ENCODE measurements at regions not wholly inside any gene's neighbourhood (a gene's known extent, or its start where the extent isn't known, plus 50 kb on each side); places are given as distances from the start of the nearest gene placed in this dataset.

DNA sequence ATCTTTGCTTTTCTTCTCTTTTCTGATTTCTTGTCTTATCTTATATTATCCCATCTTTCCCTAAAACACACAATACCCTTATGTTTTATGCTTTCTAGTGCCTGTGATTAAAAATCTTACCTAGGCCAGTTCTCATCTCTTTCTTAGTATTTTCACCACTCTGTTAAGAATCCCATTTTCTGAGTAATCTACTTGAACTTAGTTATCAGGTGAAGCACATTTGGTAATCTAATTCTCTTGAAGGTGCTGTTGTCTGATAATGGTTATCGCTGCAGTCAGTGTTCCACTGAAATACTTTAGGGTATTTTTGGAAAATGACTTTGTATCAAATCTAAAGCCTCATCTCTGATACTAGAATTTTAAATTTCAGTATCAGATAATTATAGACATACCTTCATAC is 192.5 kb upstream of the MAN1A1 start:
- Mint-ChIP-seq H3K9me3 (no peaks in the 10 kb centered on the region), H3K27ac (no peak overlapping the region), H3K4me1 (ENCODE audit: low read depth) (no peaks in the 10 kb centered on the region), H3K27me3 (peaks cover 2% of the 10 kb centered on the region), H3K36me3 (ENCODE audit: low read depth) (no peaks in the 10 kb centered on the region), H3K4me3 (no peak overlapping the region)
- no peak for DNase-seq

DNA sequence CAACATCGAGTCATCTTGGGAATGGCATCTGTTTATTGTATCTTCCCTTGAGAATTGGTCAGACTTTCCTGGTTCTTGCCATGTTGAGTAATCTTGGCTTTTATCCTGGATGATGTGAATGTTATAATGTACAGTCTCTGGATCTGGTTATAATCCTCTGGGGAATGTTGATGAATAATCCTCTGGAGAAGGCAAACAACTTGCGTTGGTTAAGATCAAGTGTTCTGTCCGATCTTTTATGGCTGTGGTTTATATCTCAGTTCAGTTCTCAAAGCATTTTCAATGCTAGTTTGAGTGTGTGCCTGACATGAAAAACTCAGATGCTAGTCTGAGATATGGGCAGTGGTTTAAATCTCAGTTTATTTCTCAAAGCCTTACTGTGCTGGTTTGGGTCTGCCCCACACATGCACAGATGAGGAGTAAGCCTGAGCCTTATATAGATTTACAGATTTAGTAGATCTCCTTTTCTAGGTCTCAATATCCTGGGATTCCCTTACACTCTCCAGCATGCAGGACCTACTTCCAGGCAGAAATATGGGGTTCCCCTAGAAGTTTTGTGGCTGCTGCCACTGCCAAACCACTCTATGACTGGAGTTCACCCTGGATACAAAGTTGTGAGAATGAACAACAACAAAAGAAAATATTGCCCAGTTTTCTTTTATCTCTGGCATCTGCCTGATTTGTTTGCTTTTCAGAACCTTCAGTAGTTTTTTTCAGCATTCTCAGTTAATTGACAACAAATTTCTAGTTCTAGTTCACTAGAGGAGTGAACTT is 191.8 kb upstream of the MAN1A1 start:
- Mint-ChIP-seq H3K9me3 (no peaks in the 10 kb centered on the region), H3K36me3 (ENCODE audit: low read depth) (no peaks in the 10 kb centered on the region), H3K27me3 (peaks cover 2% of the 10 kb centered on the region), H3K4me3 (no peak overlapping the region), H3K27ac (no peak overlapping the region), H3K4me1 (ENCODE audit: low read depth) (no peaks in the 10 kb centered on the region)
- no peak for DNase-seq

DNA sequence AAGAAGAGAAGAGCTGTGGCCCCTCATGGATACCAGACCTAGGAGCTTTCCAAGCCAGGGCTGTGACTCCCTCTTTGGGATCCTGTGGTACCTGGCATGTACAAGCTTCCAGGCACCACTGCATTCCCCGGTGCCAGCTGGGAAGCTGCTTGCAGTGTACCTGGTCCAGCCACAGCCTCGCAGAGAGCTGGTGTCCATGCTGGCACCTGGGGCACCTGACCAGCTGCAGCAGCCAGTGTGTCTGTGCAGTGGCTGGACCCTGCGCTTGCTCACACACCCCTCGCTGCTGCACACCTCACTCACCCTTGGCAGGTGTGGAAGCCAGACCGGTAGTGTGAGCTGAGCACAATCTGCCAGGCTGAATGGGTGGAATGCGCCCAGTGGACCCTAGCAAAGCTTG is 190.9 kb upstream of the MAN1A1 start:
- H3K4me3 Mint-ChIP-seq, result no peak overlapping the region

DNA sequence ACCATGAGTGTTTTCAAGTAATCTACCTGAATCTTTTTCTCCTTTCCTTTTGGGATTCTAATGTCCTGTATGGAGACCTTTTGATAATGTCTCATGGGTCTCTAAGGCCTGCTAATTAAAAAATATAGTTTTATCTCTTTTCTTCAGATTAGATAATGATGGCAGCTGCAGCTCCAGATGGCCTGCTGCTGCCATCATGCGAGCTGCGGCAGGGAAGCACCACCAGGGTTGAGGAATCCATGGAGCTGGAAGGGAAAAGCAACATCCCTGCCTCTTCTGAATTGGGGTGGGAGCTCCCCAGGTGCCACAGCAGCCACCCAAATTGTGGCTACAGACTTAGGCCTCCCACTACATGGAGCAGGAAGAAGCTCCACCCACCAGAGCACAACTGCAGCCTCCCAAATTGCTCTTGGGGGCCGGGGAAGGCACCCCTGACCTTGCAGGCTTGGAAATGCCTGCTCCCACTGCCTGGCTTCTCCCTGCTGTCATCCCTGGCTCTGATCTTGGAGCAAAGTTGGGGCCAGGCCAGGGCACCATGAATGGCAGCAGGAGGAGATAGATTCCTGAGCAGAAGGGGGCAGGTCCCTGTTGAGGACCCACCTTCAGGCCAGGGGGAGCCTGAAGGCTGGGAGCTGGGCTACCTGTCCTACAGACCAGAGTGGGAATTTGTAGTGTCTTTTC is 189.6 kb upstream of the MAN1A1 start:
- no peaks in the 10 kb centered on the region for H3K9me3 Mint-ChIP-seq
- no peaks in the 10 kb centered on the region for H3K36me3 Mint-ChIP-seq (ENCODE audit: low read depth)
- no peak overlapping the region for H3K4me3 Mint-ChIP-seq
- no peaks in the 10 kb centered on the region for H3K4me1 Mint-ChIP-seq (ENCODE audit: low read depth)
- H3K27me3 Mint-ChIP-seq, result peaks cover 2% of the 10 kb centered on the region
- no peak overlapping the region for H3K27ac Mint-ChIP-seq
- no peak for DNase-seq

More for the DNA sequence above, 190.9 kb upstream of the MAN1A1 start:
- Mint-ChIP-seq H3K27ac (no peak overlapping the region), H3K27me3 (peaks cover 2% of the 10 kb centered on the region), H3K36me3 (ENCODE audit: low read depth) (no peaks in the 10 kb centered on the region), H3K9me3 (no peaks in the 10 kb centered on the region), H3K4me1 (ENCODE audit: low read depth) (no peaks in the 10 kb centered on the region)
- DNase-seq, result no peak

DNA sequence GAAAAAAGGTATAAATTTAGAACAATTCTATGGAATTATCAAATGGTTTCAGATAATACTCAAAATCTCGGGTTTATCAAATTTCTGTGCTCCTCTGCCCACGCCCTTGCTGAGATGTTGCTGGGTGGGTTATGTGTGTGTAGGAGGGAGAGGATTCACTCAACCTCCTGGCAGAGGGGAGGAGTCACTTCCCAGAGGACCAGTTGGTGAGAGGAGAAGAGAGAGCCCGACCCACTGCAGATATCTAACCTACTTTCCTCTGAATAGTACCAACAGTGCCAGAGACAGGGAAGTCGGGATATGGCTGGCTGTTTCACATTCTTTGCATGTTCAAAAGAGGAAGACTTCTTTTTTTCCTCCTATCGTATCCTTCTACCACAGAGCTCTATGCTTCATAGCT is 187.1 kb upstream of the MAN1A1 start:
- Mint-ChIP-seq H3K36me3 (ENCODE audit: low read depth) (no peaks in the 10 kb centered on the region), H3K27me3 (peaks cover 2% of the 10 kb centered on the region), H3K4me3 (no peak overlapping the region), H3K9me3 (no peaks in the 10 kb centered on the region), H3K4me1 (ENCODE audit: low read depth) (peaks cover 12% of the 10 kb centered on the region), H3K27ac (no peak overlapping the region)
- no peak for DNase-seq

DNA sequence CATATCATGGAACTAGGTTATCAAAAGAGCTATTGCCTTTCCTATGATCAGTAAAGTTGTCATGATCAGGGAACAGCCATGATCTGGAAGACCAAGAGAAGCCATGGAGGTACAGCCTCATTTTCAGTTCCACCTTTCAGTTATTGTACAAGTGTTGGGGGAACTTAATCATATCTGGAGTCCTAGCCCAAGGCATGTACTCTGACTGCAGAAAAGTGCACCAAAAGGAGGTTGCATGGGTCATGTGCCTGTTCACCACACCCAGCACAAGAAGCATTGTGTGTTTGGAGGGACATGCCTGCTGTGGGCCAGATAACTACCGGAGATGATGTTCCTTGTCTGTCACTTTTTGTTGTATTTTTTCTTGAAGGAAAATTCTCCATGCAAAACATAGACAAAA is 185.8 kb upstream of the MAN1A1 start:
- H3K36me3 Mint-ChIP-seq (ENCODE audit: low read depth), result no peaks in the 10 kb centered on the region
- peaks cover 12% of the 10 kb centered on the region for H3K4me1 Mint-ChIP-seq (ENCODE audit: low read depth)
- no peak for DNase-seq
- H3K27me3 Mint-ChIP-seq, result peaks cover 2% of the 10 kb centered on the region
- H3K9me3 Mint-ChIP-seq, result no peaks in the 10 kb centered on the region
- no peak overlapping the region for H3K27ac Mint-ChIP-seq
- no peak overlapping the region for H3K4me3 Mint-ChIP-seq

DNA sequence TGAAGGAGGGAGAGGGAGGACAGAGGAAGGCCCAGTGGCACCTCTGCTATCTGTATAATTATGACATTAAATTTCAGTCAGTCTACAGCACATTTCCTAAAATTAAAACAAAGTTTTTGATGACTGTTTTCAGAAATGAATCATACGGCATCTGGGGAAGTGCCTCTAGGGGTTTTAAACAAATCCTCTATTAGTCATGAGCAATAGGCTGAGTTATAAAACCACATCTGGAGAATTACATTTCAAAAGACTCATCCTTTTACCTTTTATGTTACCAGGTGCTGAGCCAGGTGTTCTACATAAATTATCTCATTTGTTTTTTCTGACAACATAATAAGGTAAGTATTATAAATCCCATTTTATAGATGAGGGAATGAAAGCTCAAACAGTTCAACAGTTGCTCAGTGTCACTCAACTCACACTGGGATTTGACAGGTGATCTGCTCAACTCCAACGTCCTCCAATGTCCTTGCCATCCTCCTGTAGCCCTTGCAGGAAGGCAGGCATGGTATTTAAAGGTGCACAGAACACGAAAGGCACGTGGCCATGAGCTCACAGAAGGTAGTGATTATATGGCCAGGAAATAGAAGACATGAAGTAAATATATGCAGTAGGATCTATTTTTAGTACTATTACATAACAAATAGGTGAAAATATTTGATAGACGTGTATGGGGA is 184.2 kb upstream of the MAN1A1 start:
- Mint-ChIP-seq H3K9me3 (no peaks in the 10 kb centered on the region), H3K36me3 (ENCODE audit: low read depth) (no peaks in the 10 kb centered on the region), H3K27ac (no peak overlapping the region), H3K4me3 (no peak overlapping the region), H3K4me1 (ENCODE audit: low read depth) (peaks cover 12% of the 10 kb centered on the region), H3K27me3 (peaks cover 12% of the 10 kb centered on the region)
- no peak for DNase-seq

DNA sequence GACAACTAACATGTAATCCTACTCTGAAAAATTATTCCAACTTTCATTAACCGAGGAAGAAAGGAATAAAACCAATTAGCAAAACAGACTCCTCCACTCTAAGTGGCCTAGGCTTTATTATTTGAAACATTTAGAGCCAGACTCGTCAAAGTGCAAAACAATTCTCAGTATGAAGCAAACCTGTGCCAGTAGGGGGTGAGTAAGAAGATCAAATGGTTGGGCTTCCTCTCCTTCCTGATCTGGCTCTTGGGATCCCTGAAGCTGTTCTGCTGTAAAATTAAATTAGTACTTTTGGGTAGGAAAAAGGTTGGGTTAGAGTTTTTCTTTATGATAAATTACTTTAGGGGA is 177.6 kb upstream of the MAN1A1 start:
- no peak overlapping the region for H3K27ac Mint-ChIP-seq
- peaks cover 19% of the 10 kb centered on the region for H3K27me3 Mint-ChIP-seq
- no peaks in the 10 kb centered on the region for H3K36me3 Mint-ChIP-seq (ENCODE audit: low read depth)
- DNase-seq, result no peak
- H3K4me3 Mint-ChIP-seq, result no peak overlapping the region
- no peaks in the 10 kb centered on the region for H3K4me1 Mint-ChIP-seq (ENCODE audit: low read depth)
- no peaks in the 10 kb centered on the region for H3K9me3 Mint-ChIP-seq

DNA sequence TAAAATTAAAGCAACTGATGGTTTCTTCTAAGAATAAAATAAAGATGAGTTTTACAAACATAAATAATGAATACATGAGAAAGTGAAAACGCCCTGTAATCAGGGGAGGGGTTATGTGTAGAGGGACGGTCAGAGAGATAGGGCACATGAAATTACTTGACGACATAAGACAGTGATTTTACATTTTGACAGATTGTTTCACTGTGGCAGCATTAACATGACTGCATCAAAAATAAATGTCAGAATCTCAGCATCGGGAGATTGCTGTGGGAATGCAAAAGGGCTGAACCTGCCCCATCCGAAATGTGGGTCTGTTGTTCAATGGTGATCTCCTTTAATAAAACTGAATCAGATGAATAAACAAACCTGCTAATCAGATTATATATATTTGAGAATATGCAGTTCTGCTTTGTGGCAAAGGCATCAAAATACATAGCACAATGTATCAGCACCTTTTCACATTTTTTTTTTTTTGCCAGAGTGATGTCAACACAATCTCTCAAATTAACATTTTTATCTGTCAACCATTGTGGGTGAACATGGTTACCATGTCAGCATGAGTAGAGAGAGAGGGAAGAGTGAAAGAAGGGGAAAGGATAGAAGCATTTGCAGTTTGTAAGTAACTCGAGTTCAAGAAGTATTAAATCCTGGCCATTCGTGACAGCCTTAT is 177.1 kb upstream of the MAN1A1 start:
- H3K9me3 Mint-ChIP-seq, result no peaks in the 10 kb centered on the region
- DNase-seq, result no peak
- no peak overlapping the region for H3K27ac Mint-ChIP-seq
- no peaks in the 10 kb centered on the region for H3K36me3 Mint-ChIP-seq (ENCODE audit: low read depth)
- H3K4me1 Mint-ChIP-seq (ENCODE audit: low read depth), result no peaks in the 10 kb centered on the region
- H3K4me3 Mint-ChIP-seq, result no peak overlapping the region
- peaks cover 19% of the 10 kb centered on the region for H3K27me3 Mint-ChIP-seq

DNA sequence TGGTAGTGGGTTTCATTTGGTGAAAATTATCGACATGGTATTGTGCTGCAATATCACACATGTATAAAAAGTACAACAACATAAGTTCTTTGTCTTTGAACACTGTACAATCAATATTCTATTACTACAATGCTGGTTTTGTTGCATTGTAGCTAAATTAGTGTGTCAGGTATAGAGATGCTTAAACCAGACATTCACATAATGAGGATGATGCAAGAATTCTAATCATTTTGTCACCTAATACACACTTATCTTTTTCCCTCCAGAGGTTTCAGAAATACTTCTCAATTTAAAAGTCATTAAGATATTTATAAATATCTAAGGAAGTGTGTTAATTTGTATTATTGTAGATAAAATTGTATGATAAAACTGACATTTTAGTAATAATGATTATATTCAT is 174.8 kb upstream of the MAN1A1 start:
- DNase-seq, result no peak
- no peaks in the 10 kb centered on the region for H3K4me1 Mint-ChIP-seq (ENCODE audit: low read depth)
- H3K27me3 Mint-ChIP-seq, result peaks cover 15% of the 10 kb centered on the region
- no peak overlapping the region for H3K4me3 Mint-ChIP-seq
- H3K9me3 Mint-ChIP-seq, result no peaks in the 10 kb centered on the region
- no peaks in the 10 kb centered on the region for H3K36me3 Mint-ChIP-seq (ENCODE audit: low read depth)
- no peak overlapping the region for H3K27ac Mint-ChIP-seq

DNA sequence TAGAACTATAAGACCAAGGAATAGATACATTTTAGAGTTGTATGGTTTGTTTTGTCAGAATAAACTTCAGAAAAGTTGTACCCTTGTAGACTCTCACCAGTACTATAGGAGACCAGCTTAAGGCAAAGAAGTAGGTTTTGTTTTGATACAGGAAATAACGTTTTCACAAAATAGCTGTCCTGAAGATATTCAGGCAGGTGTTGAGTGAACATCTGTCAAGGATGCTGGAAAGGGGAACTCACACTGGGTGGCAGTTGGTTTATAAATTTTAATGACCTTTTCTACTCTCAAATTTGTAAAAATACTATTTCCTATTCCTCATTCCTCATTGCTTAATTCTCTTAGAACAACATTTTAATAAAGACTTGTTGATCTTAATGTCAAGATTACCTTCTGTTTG is 174.0 kb upstream of the MAN1A1 start:
- Mint-ChIP-seq H3K9me3 (no peaks in the 10 kb centered on the region), H3K4me3 (no peak overlapping the region), H3K36me3 (ENCODE audit: low read depth) (no peaks in the 10 kb centered on the region), H3K4me1 (ENCODE audit: low read depth) (no peaks in the 10 kb centered on the region), H3K27ac (no peak overlapping the region), H3K27me3 (peaks cover 8% of the 10 kb centered on the region)
- DNase-seq, result no peak

DNA sequence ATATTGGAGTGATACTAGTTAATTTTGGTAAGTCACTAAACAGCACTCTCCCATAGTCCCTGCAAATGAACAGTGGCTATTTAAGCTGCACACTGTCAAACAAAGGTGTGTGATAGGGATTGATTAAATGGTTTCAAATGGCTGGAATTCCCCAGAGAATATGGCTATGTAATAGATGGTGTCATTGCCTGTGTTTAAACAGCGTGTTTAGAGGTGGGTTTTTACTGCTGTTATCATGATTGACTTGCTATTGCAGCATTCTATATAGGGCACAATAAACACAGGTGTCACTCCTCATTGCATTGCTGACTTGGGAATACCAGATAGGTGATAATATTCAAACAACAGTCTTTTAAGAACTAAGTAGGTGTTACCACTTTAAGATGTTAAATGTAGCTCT is 171.7 kb upstream of the MAN1A1 start:
- H3K9me3 Mint-ChIP-seq, result no peaks in the 10 kb centered on the region
- H3K27me3 Mint-ChIP-seq, result no peaks in the 10 kb centered on the region
- no peaks in the 10 kb centered on the region for H3K36me3 Mint-ChIP-seq (ENCODE audit: low read depth)
- no peak for DNase-seq
- no peaks in the 10 kb centered on the region for H3K4me1 Mint-ChIP-seq (ENCODE audit: low read depth)
- H3K4me3 Mint-ChIP-seq, result no peak overlapping the region
- no peak overlapping the region for H3K27ac Mint-ChIP-seq

DNA sequence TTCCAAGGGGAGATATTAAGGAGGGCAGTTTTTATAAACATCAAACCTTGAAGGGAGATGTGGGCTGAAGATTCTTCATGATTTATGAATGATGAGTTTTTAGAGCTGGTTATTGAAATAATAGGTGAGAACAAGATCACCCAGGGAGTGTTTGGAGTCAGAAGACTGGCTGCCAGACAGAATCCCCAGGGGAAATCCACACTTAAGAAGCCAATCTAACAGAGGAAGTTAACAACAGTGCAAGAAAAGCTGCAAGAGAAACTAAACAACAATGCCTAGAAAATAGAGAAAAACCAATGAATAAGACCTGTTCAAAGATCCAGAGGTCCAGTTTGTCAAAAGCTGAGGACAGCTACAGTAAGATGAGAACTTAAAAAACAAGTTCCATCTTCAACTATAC is 167.9 kb upstream of the MAN1A1 start:
- H3K9me3 Mint-ChIP-seq, result no peaks in the 10 kb centered on the region
- no peaks in the 10 kb centered on the region for H3K27me3 Mint-ChIP-seq
- H3K4me3 Mint-ChIP-seq, result no peak overlapping the region
- no peaks in the 10 kb centered on the region for H3K4me1 Mint-ChIP-seq (ENCODE audit: low read depth)
- no peaks in the 10 kb centered on the region for H3K36me3 Mint-ChIP-seq (ENCODE audit: low read depth)
- no peak overlapping the region for H3K27ac Mint-ChIP-seq
- no peak for DNase-seq

DNA sequence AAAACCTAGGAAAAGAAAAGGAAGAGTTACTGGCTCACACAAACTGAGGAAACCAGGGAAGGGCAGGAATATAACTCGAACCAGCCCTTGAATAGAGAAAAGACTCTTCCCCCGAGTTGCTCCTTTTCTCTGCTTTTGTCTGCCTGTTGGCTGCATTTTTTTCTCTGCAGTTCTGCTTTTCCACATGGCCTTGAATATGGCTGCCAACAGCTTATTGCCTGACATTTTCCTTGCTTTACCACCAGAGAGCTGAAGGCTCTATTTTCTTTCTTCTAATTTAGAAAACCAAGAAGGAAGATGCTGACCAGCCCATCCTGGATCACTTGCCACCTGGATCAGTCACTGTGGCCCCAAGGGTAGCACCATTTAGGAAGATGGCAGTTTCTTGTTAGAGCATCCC is 164.8 kb upstream of the MAN1A1 start:
- DNase-seq, result no peak
- no peaks in the 10 kb centered on the region for H3K9me3 Mint-ChIP-seq
- no peak overlapping the region for H3K4me3 Mint-ChIP-seq
- H3K27me3 Mint-ChIP-seq, result no peaks in the 10 kb centered on the region
- no peaks in the 10 kb centered on the region for H3K4me1 Mint-ChIP-seq (ENCODE audit: low read depth)
- no peak overlapping the region for H3K27ac Mint-ChIP-seq
- no peaks in the 10 kb centered on the region for H3K36me3 Mint-ChIP-seq (ENCODE audit: low read depth)

DNA sequence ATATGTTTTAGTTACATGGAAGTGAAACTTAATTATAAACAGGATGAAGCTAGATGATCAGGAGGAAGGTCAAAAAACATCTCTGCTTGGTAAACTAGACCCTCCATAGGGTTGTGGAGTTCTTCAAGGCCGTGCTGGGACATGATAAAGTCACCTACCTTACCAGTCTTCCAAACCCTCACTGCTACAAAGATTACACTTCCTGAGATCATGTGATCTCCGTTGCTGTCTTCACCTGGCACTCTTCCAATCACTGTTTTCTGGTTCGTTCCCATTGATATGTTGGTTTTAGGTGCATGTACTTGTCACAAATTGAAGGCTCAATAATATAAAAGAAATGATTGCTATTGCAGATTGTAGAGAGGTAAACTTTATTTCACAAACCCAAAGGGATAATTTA is 161.5 kb upstream of the MAN1A1 start:
- H3K4me1 Mint-ChIP-seq (ENCODE audit: low read depth), result no peaks in the 10 kb centered on the region
- no peak overlapping the region for H3K4me3 Mint-ChIP-seq
- H3K9me3 Mint-ChIP-seq, result no peaks in the 10 kb centered on the region
- no peaks in the 10 kb centered on the region for H3K27me3 Mint-ChIP-seq
- no peak for DNase-seq
- H3K27ac Mint-ChIP-seq, result no peak overlapping the region
- no peaks in the 10 kb centered on the region for H3K36me3 Mint-ChIP-seq (ENCODE audit: low read depth)
